Dedifferentiated amniotic fluid mesenchymal stem cell (primary cell): ENCODE measurements at regions not wholly inside any gene's neighbourhood (a gene's known extent, or its start where the extent isn't known, plus 50 kb on each side); places are given as distances from the start of the nearest gene placed in this dataset.

Experiments
- DNase-seq: peaks from one replicate; pipeline ENCODE4 v3.0.0-alpha.2; 2016; ENCODE audit errors: extremely low spot score

GRCh38 chr11:130710497-130711012 lies 205.7 kb downstream of the SNX19 start:
- DNase-seq: no peak

GRCh38 chr11:130711193-130711592 lies 205.1 kb downstream of the SNX19 start:
- no peak for DNase-seq

- no peak for DNase-seq
Measured at GRCh38 chr11:130712480-130712879, 203.8 kb downstream of the SNX19 start.

- DNase-seq: no peak
Measured at GRCh38 chr11:130715085-130715876, 201.0 kb downstream of the SNX19 start.

GRCh38 chr11:130715877-130716220 lies 200.4 kb downstream of the SNX19 start:
- no peak for DNase-seq

- no peak for DNase-seq
Measured at GRCh38 chr11:130718120-130718519, 198.2 kb downstream of the SNX19 start.

GRCh38 chr11:130719220-130719915 lies 196.9 kb downstream of the SNX19 start:
- peak; percentile 69 for DNase-seq

GRCh38 chr11:130720232-130721022 lies 195.9 kb downstream of the SNX19 start:
- DNase-seq: no peak

- no peak for DNase-seq
Measured at GRCh38 chr11:130721023-130721681, 195.1 kb downstream of the SNX19 start.

GRCh38 chr11:130721736-130722135 lies 194.5 kb downstream of the SNX19 start:
- DNase-seq: no peak

- DNase-seq: no peak
Measured at GRCh38 chr11:130722401-130722800, 193.9 kb downstream of the SNX19 start.

GRCh38 chr11:130725421-130726233 lies 190.7 kb downstream of the SNX19 start:
- no peak for DNase-seq

GRCh38 chr11:130726234-130727037 lies 189.8 kb downstream of the SNX19 start:
- DNase-seq: no peak

GRCh38 chr11:130727157-130728119 lies 188.8 kb downstream of the SNX19 start:
- no peak for DNase-seq

- DNase-seq: no peak
Measured at GRCh38 chr11:130728185-130729180, 187.8 kb downstream of the SNX19 start.

- peak; percentile 77 for DNase-seq
Measured at GRCh38 chr11:130729193-130729592, 187.1 kb downstream of the SNX19 start.

GRCh38 chr11:130729678-130730300 lies 186.5 kb downstream of the SNX19 start:
- no peak for DNase-seq
